ENCODE measurements at regions not wholly inside any gene's neighbourhood (a gene's known extent, or its start where the extent isn't known, plus 50 kb on each side); places are given as distances from the start of the nearest gene placed in this dataset.

GRCh38 chr6:56808871-56809359 lies 146.0 kb upstream of the BEND6 start:
- Histone ChIP-seq H3K9me3 (no peaks in the 10 kb centered on the region), H3K4me1 (peaks cover 0 to 37% of the 10 kb centered on the region in 2 donors), H3K4me3 (no peak overlapping the region), H3K27ac (peak overlapping the region; percentile 44 to 68), H3K27me3 (no peaks in the 10 kb centered on the region), H3K36me3 (no peaks in the 10 kb centered on the region)
- DNase-seq (ENCODE audit: low spot score) = no peak
- TF ChIP-seq CTCF (IDR thresholded peaks at IDR 0.05) = no peak

- H3K27ac ChIP-seq = peak overlapping the region; percentile 44 to 68
- H3K27me3 ChIP-seq = no peaks in the 10 kb centered on the region
- H3K36me3 ChIP-seq = no peaks in the 10 kb centered on the region
- DNase-seq (ENCODE audit: low spot score) = no peak
- H3K9me3 ChIP-seq = no peaks in the 10 kb centered on the region
- no peak for TF ChIP-seq CTCF (IDR thresholded peaks at IDR 0.05)
- no peak overlapping the region for H3K4me3 ChIP-seq
- peaks cover 0 to 43% of the 10 kb centered on the region in 2 donors for H3K4me1 ChIP-seq
Observed at GRCh38 chr6:56807989-56808337, 146.9 kb upstream of the BEND6 start.

- Histone ChIP-seq H3K36me3 (no peaks in the 10 kb centered on the region), H3K4me1 (peaks cover 0 to 48% of the 10 kb centered on the region in 2 donors)
- no peak for TF ChIP-seq CTCF (IDR thresholded peaks at IDR 0.05)
Observed at GRCh38 chr6:56807326-56807988, 147.4 kb upstream of the BEND6 start.

GRCh38 chr6:56806368-56806767 lies 148.5 kb upstream of the BEND6 start:
- Histone ChIP-seq H3K36me3 (no peaks in the 10 kb centered on the region), H3K4me1 (peaks cover 0 to 50% of the 10 kb centered on the region in 2 donors), H3K27me3 (no peaks in the 10 kb centered on the region), H3K4me3 (no peak overlapping the region), H3K27ac (peak overlapping the region; percentile 38 to 68), H3K9me3 (no peaks in the 10 kb centered on the region)
- DNase-seq (ENCODE audit: low spot score) = no peak
- TF ChIP-seq CTCF (IDR thresholded peaks at IDR 0.05) = no peak

More at GRCh38 chr6:56807326-56807988, 147.4 kb upstream of the BEND6 start:
- Histone ChIP-seq H3K27ac (peak overlapping the region; percentile 44 to 68), H3K4me3 (no peak overlapping the region), H3K27me3 (no peaks in the 10 kb centered on the region), H3K9me3 (no peaks in the 10 kb centered on the region)
- DNase-seq (ENCODE audit: low spot score) = no peak

- H3K27ac ChIP-seq = peak overlapping the region in 1 of 2 donors; percentile 68
- H3K36me3 ChIP-seq = no peaks in the 10 kb centered on the region
- TF ChIP-seq CTCF (IDR thresholded peaks at IDR 0.05) = no peak
- H3K4me3 ChIP-seq = no peak overlapping the region
- DNase-seq (ENCODE audit: low spot score) = no peak
- no peaks in the 10 kb centered on the region for H3K27me3 ChIP-seq
- peaks cover 0 to 50% of the 10 kb centered on the region in 2 donors for H3K4me1 ChIP-seq
- no peaks in the 10 kb centered on the region for H3K9me3 ChIP-seq
Observed at GRCh38 chr6:56804996-56805395, 149.9 kb upstream of the BEND6 start.

- DNase-seq (ENCODE audit: low spot score) = no peak
- H3K27me3 ChIP-seq = no peaks in the 10 kb centered on the region
- no peak for TF ChIP-seq CTCF (IDR thresholded peaks at IDR 0.05)
- H3K4me1 ChIP-seq = peaks cover 0 to 52% of the 10 kb centered on the region in 2 donors
- H3K36me3 ChIP-seq = no peaks in the 10 kb centered on the region
- H3K9me3 ChIP-seq = no peaks in the 10 kb centered on the region
- peak overlapping the region in 1 of 2 donors; percentile 68 for H3K27ac ChIP-seq
- no peak overlapping the region for H3K4me3 ChIP-seq
Observed at GRCh38 chr6:56803594-56803993, 151.3 kb upstream of the BEND6 start.

All from right atrium auricular region (tissue), 2 donors.